GM21360 (cell line): ENCODE measurements at regions not wholly inside any gene's neighbourhood (a gene's known extent, or its start where the extent isn't known, plus 50 kb on each side); places are given as distances from the start of the nearest gene placed in this dataset.

ENCODE experiments used
- ATAC-seq: cut with Tn5 transposase; IDR thresholded peaks from one replicate; pipeline ENCODE4 v1.9.1; 2021; ENCODE audit warnings: mild to moderate bottlenecking, moderate library complexity; ENCODE audit not compliant: unreplicated experiment

DNA sequence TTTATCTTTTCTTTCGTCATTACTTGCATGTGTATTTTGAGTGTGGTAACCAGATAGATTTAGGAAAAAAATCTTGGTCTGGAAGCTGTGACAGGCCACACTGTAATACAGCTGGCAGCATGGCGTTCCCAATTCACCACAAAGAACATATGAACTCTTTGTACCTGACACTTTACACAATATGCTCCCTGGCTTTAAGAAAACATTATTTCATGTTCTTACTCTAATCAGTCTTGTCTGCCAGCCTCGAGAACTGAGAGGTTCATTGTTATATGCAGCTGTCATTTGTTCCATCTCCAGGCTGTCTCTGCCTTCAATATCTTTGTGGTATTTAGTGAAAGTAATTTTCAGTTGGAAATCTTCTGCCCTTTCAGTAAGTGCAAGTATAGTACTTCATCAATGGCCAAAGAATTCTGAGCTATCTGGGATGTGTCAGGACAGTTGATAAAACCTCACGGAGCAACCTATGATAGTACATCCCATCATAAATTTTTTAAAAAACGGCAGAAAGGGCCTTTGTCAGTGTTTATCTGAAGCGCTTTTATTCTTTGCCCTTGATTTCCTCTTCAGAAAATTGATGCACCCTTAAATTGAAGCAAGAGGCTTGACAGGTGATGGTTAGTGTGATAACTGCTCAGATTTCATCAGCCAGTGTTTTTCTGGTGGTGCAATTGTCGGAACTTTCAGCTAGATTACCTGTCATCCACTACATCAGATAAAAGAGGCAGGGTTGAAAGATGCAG is 146.3 kb upstream of the SP8 start:
- no peak for ATAC-seq

DNA sequence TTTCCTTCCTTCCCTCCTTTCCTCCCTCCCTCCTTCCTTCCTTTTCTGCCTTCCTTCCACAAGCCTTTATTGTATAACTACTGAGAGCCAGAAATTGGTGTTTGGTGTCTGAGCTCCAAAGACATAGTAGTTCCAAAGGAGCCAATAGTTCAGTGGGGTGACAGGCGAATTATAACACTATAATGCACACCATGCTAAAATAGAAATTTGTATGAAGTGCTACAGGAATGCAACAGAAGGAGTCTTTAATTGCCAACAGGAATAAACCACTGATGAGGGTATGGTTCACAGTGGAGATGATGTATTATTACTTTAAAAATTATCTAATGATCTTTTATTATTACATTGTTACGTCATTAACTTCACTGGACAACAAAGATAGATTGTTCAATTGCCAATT is 158.8 kb upstream of the SP8 start:
- no peak for ATAC-seq

DNA sequence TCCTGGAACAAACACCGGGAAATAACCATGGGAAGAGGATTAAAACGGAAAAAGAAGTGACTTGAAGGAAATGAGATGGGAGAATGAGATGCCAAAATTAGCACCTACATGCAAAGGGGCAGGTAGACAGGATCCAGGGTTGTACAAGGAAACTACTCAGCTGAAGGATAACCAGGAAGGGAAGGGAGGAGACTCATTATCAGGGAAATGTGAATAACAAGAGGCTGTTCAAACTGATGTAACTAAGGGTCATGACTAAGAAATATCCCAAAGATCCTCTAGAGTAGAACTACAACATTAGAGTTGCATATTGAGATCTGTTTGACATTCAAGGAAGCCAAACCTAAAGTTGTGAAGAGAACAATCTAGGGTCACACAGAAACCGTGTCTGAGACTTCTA is 166.2 kb upstream of the SP8 start:
- no peak for ATAC-seq

DNA sequence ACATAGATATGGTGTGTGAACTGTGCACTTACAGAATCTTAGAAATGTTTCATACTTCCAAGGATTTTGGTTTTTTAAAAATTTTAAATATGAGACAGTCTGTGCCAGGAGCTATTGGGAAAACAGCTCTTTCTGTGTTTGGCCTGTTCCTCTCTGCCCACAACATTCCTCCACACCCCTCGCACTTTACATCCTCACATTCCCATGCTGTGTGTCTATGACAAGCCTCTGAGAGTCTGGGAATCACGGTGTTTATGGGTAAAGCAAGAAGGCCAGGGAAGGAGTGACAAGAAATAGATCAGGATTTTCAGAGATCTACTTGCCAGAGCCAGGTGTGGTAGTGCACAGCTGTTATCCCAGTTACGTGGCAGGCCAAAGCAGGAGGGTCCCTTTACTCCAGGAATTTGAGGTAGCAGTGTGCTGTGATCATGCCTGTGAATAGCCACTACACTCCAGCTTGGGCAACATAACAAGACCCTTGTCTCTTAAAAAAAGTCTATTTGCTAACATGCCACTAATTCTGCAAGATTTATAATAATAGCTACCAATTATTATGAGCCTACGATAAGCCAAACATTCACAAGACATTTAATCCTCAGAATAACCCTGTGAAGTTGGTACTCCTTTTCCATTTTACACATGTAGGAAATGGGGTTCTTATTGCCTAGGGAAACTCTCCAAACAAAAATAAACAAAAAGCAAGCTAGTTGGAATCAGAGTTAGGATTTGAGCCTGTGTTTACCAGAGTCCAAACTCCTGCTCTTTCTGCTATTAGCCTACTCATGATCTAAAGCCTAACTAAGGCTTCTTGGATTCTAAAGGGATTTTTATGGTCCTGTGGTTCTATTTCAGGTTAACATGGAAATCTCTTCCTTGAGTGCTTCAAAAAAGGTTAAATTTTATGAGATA is 168.3 kb upstream of the SP8 start:
- ATAC-seq = no peak

DNA sequence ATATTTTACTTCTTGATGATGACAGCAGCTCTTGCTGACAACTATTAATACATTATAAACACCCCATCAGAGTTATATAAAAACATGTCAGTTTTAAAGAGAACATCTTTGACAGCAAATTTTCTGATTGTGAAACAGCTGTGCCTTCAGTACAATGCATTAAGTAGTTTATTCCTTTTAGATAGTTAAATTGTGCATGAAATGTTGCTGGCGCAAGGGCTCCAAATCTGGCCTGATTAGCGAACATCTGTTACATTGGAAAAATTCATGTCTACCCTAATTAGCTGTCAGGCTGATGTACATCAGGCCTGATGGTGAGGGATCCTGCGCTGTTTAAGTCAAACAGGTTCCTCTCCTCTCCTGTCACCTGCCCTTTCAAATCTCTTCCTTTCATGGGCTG is 171.9 kb upstream of the SP8 start:
- no peak for ATAC-seq

DNA sequence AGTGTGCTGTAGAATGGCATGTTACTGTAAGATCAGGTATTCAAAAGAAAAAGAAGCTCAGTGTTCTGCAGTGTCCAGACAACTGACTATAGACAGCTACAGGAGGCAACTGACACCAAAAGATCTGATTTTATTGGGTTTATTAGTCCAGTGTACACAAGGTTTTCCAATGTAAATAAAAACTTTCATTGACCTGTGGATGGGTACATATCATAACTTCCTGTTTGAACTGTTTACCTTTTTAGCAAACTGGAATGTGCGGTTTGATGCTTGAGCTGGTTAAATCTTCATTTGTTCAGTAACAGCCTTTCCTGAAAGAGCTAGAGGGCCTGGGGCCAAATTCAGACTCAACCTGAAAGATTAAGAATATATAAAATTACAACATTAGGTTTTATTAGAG is 172.6 kb upstream of the SP8 start:
- ATAC-seq = no peak

DNA sequence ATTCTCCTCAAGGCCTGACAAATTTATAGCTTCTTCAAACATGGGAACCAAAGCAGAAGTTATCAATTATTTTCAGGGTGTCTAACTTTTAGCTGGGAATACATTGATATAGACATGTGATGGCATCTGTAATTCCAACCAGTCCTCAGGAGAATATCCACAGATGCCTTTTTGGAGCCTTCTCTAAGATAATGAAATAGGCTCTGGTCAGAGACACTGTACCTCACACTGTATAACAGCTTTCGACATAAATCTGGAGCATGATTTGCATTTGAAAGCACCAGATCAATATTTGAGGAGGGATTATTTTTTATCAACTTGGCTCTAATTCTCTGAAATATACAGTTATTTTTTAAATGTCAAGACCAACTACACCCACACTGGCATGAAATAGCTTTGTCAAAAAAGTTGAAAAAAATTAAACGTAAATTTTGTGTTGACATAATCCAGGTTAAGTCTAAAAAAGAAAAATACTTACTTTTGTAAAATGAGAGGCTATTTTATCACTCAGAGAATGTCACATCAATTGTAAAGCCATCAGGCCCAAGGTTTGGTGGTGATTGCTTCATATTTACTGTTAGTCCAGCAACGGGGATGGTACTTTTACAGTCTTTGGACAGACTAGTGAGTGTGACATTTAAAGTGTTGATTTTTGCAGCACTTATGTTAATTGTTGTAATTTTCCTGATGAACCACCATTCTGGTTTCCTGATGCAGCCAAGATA is 177.0 kb upstream of the SP8 start:
- no peak for ATAC-seq

DNA sequence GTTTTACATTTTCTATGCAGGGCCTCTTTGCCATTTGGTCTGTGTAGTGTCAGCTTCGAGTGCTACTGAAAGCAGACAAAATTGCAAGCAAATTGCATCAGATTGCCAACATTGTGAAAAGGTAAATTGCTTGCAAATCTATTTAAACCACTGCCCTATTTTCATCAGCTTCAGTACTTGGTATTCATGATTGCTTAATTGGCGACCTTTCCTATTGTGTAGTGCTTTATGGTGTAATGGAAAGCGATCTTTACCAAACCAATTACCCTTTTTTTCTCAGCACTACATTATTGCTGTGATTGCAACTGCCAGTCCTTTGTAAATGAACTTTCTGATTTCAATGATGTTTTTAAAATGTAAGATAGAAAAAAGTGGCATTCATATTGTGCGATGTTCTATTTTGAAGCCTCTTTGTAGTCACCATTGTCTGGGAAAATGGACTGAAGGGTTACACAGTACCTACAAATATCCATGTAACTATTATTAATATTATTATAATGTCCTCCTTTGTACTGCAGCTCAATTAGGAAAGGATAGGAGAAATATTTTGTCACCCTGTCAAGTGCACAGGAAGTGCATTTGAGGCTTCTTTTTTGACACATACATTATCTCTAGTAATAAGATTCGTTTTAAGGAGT is 177.7 kb upstream of the SP8 start:
- ATAC-seq = no peak

DNA sequence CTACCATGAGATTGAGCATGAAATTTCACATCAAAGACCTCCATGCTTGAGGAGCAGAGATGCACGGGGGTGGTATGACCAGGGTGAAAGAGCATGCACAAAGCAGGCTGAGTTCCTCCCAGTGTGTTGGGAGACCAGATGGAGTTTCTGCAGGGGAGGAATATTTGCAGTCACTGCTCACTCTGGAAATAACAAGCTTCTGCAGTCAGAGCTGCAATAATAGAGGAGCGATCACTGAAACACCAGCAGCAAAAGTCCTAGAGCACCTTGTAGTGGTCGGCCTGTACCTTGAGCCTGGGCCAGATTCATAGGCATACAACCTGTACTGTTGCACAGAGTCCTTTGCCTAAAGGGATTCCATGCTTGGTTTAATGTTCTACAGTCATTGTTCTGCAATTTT is 184.5 kb upstream of the SP8 start:
- ATAC-seq = no peak

DNA sequence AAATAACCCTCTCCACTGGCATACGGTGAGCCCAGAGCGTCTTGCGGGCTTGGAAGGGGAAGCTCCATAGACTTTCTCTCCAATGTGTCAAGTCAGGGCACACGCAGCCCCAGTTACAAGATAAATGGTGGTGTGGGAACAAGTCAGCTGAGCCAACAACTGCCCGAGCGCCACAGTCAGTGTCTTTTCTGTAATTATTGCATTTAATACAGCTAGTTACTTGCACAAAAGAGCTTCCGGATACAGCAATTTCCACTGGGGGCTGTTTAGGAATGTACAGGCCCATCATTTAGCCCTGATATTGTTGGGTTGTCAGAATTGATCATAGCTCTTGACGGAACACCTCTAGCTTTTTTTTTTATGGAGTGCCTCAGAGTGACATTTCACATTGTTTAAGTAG is 193.5 kb upstream of the SP8 start:
- ATAC-seq = no peak

DNA sequence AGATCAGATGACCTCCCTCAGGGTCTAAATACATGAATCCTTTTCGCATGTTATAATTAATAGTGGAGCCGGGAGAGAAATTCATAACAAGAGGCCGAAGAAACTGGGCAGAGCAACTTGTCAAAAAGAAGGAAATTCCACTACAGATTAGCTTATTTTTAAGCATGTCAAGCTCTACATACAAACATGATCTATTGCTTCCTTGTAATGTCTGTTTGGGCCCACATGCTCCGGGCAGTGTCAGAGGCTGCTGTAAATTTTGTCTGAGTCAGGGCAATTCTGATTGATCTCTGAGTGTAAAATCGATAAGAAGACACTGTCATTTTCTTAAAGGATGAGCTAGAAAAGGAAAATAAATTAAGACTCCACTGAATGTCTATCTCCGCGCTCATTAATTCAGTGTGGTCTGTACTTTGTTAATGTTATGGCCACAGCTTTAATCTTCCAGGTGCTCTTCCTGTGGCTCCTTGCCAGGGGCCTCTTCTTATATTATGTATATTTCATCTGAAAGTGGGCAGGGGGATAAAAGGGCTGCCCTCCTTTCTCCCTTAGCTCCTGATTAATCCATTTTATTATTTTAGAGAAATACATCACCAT is 194.1 kb upstream of the SP8 start:
- no peak for ATAC-seq

DNA sequence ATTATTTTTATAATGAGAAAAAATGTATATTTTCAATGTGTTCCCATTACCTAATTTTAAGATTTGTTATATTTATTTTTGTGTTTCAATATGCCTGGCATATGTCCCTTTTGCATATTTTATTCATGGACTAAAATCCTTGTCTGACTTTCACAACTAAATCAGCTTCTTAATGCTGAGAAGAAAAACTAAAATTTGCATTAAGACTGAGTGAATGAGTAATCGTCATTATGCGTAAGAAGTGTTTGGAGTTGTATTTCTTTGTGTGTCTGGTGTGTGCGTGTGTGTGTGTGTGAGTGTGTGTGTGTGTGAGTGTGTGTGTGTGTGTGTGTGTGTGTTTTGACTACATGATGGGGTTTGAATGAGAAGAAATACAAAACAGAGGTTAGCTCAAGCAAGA is 201.7 kb upstream of the SP8 start:
- ATAC-seq = no peak

DNA sequence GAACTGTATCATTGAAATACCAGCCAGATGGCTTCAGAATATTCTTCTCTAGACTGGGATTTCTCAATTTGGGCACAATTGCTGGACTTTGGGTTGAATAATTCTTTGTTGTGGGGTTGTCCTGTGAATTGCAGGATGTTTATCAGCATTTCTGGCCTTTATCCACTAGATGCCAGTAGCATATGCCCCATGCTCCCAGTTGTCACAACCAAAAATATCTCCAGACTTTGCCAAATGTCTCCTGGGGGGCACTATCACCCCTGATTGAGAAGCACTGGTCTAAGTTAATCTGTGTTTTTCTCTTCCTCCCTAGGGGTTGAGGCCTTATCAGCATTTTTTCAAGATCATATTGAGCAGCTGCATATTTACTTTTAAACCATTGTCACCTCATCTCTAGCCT is 204.9 kb upstream of the SP8 start:
- ATAC-seq = no peak

DNA sequence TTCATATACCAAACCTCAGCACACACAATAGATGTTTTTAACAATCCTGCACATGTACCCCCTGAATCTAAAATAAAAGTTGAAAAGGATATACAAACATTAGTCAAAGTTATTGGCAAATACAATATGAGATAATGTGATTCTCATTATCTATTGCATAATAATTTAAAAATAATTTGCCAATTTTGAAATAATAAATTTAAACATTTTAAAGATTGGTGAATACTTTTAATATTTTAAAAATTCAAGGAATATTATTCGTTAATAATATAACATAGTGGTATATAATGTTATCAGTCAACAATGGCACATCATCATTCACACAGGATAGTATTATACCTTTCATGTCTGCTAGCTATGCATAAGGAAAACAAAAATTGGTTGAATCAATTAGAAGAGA is 207.0 kb upstream of the SP8 start:
- no peak for ATAC-seq

DNA sequence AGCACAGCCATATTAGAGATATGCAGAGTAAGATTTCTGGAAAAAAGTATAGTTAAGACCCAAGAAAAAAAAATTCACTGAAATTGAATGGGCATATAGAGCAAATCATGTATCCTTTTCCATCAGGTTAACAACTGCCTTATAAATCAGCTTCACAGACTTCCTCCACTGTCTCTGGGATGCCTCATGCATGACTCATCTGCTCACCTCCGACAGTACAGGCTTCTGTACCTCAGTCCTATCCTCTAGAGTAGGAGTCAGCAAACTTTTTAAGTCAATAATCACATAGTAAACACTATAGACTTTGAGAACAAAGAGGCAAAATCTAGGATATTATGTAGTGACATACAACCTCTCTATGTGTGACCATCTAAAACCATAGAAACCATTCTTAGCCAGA is 211.6 kb upstream of the SP8 start:
- no peak for ATAC-seq

DNA sequence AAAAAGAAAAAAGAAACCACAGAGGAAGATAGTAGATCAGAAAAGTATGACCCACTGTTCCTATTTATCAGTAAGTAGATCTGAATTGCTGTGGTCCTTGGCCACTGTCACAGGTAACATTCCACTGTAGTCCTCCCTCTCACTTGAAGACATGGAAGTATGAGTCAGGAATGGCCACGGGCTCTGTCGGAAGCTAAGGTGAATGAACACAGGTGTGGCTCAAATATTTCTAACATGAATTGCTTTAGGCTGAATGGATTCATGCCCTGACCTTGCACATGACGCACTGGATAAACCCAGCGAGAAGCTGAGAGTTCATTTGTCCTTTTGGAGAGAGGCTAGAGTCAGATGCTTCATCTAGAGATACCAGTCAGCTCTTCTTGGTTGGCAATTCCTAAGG is 224.5 kb upstream of the SP8 start:
- ATAC-seq = no peak

DNA sequence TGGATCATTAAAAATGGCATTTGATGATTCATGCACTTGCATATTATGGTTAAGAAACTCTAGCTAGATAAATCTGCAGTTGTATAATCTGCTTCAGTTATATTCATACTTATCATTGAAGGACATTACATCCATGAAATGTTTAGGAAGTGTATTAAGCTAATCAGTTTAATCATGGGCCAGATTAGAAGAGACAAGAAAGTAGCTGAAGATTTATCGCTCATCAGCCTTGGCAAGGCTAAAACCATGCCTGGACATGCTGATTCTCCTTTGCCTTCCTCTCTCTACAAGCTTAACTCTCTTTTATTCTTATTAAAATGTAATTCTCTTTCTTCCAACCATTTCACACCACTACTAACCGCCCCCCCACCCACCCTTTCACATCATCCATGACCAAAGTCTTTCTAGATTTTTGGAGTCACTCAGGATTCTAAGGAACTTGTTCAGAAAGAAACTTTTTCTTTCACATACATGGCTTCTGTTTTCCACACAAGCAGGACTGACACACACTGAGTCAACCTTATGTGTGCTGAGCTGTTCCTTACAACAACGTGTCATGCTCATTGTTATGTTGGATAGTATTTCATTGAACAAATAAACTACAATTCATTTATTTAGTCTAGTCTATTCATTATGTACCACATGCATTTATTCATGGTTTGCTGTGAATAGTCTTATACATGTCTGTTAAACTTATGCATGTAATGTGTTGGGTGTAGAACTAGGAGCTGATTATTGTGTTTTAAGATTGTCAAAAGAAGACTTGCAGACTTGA is 227.3 kb upstream of the SP8 start:
- no peak for ATAC-seq

DNA sequence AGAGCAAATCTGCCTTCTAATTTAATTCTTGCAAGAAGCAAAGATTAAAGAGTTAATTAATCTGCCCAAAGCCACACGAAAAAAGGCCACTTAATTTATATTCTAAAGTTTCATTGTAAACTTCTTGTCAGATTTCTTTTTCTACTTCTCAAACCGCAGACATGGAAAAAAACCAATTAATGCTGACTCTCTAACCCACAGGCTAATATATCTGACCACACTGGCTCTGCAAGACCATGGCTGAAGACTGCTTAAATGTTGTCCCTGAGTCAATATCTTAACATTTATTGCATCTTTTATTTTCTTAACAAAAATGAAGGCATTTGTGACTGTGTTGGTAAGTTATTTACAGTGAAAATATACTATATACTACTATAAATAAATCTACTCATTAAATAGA is 234.0 kb upstream of the SP8 start:
- no peak for ATAC-seq

DNA sequence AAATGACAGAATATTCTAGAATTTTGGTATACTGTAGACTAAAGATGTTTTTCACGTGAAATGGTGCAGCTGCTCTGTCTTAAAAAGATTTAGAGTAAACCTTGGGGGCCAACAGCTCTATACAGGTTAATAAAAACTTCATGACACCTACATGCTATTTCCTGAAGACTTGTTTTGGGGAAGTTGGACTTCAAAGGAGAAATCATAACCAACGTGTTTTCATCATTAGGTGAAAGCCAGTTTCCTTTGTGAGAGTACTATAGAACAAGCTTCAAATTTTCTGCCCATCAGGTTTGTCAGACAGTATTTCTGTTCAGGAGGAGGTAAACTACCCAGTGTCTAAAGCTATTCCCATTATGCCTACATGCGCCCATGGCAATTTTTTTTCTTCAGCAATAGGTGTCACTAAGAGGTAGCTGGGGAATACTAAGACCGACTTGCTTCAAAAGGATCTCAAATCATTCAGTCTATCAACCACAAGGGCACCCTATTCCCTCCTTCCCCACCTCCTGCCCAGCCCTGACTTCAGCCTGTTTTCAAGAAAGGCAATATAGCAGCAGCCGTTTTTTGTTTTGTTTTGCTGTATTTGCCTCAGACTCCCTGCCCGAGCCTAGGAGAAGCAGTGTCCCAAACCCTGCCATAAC is 237.3 kb upstream of the SP8 start:
- ATAC-seq = no peak

DNA sequence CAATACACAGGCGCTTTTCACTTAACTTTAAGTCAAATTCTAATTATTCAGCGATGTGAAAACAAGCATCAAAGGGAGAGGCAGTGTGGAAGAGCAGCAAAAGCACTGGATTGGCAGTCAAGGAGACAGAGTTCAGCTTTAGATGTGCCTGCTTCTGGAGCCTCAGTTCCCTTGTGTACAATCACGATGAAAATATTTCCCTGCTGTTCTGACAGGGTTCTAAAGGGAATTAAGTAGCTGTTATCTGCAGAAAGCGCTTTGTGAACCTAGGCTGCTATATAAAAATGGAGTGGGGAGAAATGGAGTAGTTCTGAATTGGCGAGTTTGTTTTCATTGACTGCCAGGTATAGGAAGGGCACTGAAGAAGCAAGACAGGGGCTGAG is 237.8 kb upstream of the SP8 start:
- no peak for ATAC-seq
